ENCODE measurements at regions not wholly inside any gene's neighbourhood (a gene's known extent, or its start where the extent isn't known, plus 50 kb on each side); places are given as distances from the start of the nearest gene placed in this dataset.

DNA sequence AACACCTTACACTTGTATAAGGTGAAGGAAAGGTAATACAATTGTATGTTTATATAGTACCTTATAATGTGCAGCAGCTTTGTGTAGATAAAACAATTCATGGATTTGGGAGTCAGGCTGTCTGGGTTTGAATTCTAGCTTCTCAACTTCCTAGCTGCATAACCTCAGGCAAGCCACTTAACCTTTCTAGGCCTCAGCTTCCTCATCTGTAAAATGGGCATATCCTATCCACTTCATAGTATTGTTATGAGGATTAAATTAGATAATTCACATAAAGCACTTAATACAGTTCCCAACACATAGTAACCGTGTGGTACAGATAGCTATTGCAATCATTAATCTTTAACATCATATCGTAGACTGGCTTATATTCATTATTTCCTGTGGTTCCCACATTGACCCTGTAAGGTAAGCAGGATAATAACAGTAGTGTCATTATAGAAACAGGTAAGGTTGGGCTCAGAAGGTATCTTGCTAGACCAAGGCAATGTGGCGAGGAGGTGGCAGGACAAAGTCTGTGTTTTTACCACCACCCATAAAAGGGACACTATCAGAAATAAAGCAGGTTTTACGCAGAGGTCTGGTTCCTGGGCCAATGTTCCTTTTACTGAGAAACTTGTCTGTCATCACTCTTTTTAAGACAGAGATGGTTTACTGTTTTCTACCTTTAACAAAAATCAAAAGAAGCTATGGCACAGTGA, 334.1 kb downstream of the RRAGC start:
- Histone ChIP-seq H3K4me1 (no peaks in the 10 kb centered on the region), H3K9me3 (no peaks in the 10 kb centered on the region), H3K36me3 (no peaks in the 10 kb centered on the region), H3K4me3 (no peak overlapping the region), H3K27ac (no peak overlapping the region), H3K27me3 (no peaks in the 10 kb centered on the region)
- TF ChIP-seq, protein P1, sequence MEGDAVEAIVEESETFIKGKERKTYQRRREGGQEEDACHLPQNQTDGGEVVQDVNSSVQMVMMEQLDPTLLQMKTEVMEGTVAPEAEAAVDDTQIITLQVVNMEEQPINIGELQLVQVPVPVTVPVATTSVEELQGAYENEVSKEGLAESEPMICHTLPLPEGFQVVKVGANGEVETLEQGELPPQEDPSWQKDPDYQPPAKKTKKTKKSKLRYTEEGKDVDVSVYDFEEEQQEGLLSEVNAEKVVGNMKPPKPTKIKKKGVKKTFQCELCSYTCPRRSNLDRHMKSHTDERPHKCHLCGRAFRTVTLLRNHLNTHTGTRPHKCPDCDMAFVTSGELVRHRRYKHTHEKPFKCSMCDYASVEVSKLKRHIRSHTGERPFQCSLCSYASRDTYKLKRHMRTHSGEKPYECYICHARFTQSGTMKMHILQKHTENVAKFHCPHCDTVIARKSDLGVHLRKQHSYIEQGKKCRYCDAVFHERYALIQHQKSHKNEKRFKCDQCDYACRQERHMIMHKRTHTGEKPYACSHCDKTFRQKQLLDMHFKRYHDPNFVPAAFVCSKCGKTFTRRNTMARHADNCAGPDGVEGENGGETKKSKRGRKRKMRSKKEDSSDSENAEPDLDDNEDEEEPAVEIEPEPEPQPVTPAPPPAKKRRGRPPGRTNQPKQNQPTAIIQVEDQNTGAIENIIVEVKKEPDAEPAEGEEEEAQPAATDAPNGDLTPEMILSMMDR (IDR thresholded peaks at IDR 0.05): no peak
- TF ChIP-seq POLR2A (IDR thresholded peaks at IDR 0.05): no peak
- DNase-seq: no peak

DNA sequence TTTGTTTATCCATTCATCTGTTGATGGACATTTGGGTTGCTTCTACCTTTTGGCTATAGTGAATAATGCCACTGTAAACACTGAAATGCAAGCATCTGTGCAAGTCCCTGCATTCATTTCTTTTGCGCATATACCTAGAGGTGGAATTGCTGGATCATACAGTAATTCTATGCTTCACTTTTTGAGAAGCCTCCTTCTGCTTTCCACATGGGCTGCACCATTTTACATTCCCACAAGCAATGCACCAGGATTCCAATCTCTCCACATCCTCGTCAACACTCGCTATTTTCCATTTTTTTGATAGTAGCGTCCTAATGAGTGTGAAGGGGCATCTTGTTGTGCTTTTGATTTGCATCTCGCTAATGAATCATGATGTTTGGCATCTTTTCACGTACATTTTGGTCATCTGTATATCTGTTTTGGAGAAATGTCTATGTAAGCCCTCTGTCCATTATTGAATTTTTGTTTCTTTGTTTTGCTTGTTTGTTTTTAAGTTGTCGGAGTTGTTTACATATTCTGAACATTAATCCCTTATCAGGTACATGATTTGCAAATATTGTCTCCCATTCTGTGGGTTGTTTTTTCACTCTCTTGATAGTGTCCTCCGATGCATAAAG, 335.4 kb downstream of the RRAGC start:
- DNase-seq: no peak
- H3K9me3 ChIP-seq: no peaks in the 10 kb centered on the region
- TF ChIP-seq POLR2A (IDR thresholded peaks at IDR 0.05): no peak
- TF ChIP-seq, protein P1 (IDR thresholded peaks at IDR 0.05): no peak

DNA sequence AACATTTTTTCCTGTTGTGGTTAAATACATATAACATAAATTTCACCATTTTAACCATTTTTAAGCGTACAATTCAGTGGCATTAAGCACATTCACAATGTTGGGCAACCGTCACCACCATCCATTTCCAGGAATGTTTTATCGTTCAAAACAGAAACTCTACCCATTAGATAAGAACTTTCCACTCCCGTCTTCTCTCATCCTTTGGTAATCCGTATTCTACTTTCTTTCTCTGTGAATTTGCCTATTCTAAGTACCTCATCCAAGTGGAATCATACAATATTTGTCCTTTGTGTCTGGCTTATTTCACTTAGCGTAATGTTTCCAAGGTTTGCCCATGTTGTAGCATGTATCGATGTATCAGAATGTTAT, 336.0 kb downstream of the RRAGC start:
- Histone ChIP-seq H3K36me3 (no peaks in the 10 kb centered on the region), H3K27ac (no peak overlapping the region), H3K4me3 (no peak overlapping the region), H3K27me3 (no peaks in the 10 kb centered on the region), H3K4me1 (no peaks in the 10 kb centered on the region), H3K9me3 (no peaks in the 10 kb centered on the region)
- DNase-seq: no peak
- TF ChIP-seq POLR2A (IDR thresholded peaks at IDR 0.05): no peak
- TF ChIP-seq, protein P1 (IDR thresholded peaks at IDR 0.05): no peak

More for the DNA sequence above, 335.4 kb downstream of the RRAGC start:
- Histone ChIP-seq H3K4me1 (no peaks in the 10 kb centered on the region), H3K36me3 (no peaks in the 10 kb centered on the region), H3K4me3 (no peak overlapping the region), H3K27ac (no peak overlapping the region), H3K27me3 (no peaks in the 10 kb centered on the region)

DNA sequence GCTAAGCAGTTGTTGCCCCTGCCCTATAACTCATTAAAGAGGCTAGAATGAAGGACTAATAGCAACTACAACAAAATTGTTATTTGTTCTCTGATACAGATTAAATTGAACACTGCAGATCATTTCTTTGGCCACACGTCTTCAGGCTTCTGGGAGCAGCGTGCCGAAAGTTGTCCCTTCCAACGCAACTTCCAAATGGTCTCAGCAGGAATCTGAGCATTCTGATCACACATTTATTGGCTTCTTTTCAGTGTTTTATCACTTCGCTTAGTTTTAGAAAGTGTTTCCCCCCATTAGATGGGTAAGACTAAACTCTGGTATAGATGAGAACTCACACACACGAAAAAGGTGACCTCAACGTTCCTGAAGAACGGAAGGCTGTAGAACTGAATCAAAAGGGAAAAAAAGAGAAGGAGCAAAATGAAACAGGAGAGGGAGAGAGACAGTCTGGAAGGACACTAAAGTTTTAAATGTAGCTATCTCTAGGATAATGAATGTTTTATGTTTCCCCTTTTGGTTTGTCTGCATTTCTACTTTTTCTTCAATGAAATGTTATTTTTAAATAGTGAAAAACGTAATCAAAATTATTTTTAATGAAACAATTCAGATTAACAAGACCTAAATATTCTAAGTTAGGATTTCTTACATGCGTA, 336.5 kb downstream of the RRAGC start:
- TF ChIP-seq, protein P1 (IDR thresholded peaks at IDR 0.05): no peak
- Histone ChIP-seq H3K4me3 (no peak overlapping the region), H3K27ac (no peak overlapping the region), H3K9me3 (no peaks in the 10 kb centered on the region), H3K4me1 (no peaks in the 10 kb centered on the region), H3K27me3 (no peaks in the 10 kb centered on the region), H3K36me3 (no peaks in the 10 kb centered on the region)
- no peak for DNase-seq

DNA sequence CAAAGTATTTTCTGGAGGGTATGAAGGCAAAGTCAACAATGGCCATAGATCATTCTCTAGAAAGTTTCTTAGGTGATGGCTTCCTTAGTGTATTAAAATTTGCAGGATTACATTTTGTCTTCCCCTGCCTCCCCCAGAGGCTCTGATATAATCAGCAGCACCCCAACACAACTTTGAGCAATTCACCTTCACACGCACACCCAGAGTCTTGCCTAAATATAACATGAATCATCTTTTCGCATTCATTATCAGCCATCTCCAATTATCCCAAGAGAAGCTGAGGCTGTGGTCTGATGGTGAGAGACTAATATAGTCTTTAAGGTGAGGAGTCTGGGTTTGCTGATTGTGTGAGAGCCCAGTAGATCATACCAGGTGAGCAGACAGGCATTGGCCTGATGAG, 343.0 kb downstream of the RRAGC start:
- Histone ChIP-seq H3K27ac (no peak overlapping the region), H3K27me3 (no peaks in the 10 kb centered on the region), H3K36me3 (no peaks in the 10 kb centered on the region), H3K4me3 (no peak overlapping the region), H3K4me1 (no peaks in the 10 kb centered on the region), H3K9me3 (no peaks in the 10 kb centered on the region)
- no peak for DNase-seq
- TF ChIP-seq POLR2A (IDR thresholded peaks at IDR 0.05): no peak
- TF ChIP-seq, protein P1 (IDR thresholded peaks at IDR 0.05): no peak
